ENCODE measurements at regions not wholly inside any gene's neighbourhood (a gene's known extent, or its start where the extent isn't known, plus 50 kb on each side); places are given as distances from the start of the nearest gene placed in this dataset.

- no peaks in the 10 kb centered on the region for H3K27me3 ChIP-seq (replicated peaks; ENCODE audit: insufficient read depth, low read length)
- no peak overlapping the region for H2AFZ ChIP-seq (ENCODE audit: low read length)
- H3K9me2 ChIP-seq (replicated peaks; ENCODE audit: insufficient read depth, low read length) = no peaks in the 10 kb centered on the region
- H3K4me3 ChIP-seq (ENCODE audit: low read length) = no peak overlapping the region
- H4K20me1 ChIP-seq (ENCODE audit: insufficient read depth, low read length) = no peaks in the 10 kb centered on the region
- H3F3A ChIP-seq (ENCODE audit: insufficient read depth, low read length) = no peaks in the 10 kb centered on the region
- no peak for DNase-seq
- H3K36me3 ChIP-seq (replicated peaks; ENCODE audit: insufficient read depth, low read length) = no peaks in the 10 kb centered on the region
- H3K9me3 ChIP-seq (replicated peaks; ENCODE audit: insufficient read depth, low read length) = no peaks in the 10 kb centered on the region
- no peak overlapping the region for H3K4me2 ChIP-seq (ENCODE audit: low read depth, low read length)
- no peak overlapping the region for H3K27ac ChIP-seq (ENCODE audit: low read length)
- no peak overlapping the region for H3K9ac ChIP-seq (ENCODE audit: low read length)
- H3K79me2 ChIP-seq (ENCODE audit: low read length) = no peaks in the 10 kb centered on the region
- no peak for TF ChIP-seq EZH2 (optimal IDR thresholded peaks at IDR 0.05; ENCODE audit: low read depth, low read length)
- TF ChIP-seq EZH2phosphoT487 (IDR thresholded peaks at IDR 0.05; ENCODE audit: low read length) = no peak
- no peak for TF ChIP-seq CTCF (IDR thresholded peaks at IDR 0.05; ENCODE audit: low read length)
- no peaks in the 10 kb centered on the region for H3K4me1 ChIP-seq (ENCODE audit: low read length)
Measured at GRCh38 chr4:181138116-181138515, 1105.1 kb upstream of the TENM3 start.

- no peaks in the 10 kb centered on the region for H3K4me1 ChIP-seq (ENCODE audit: low read length)
- no peaks in the 10 kb centered on the region for H3K36me3 ChIP-seq (replicated peaks; ENCODE audit: insufficient read depth, low read length)
- no peak overlapping the region for H3K4me2 ChIP-seq (ENCODE audit: low read depth, low read length)
- DNase-seq = no peak
- no peak for TF ChIP-seq EZH2 (optimal IDR thresholded peaks at IDR 0.05; ENCODE audit: low read depth, low read length)
- TF ChIP-seq CTCF (IDR thresholded peaks at IDR 0.05; ENCODE audit: low read length) = no peak
- no peak for TF ChIP-seq EZH2phosphoT487 (IDR thresholded peaks at IDR 0.05; ENCODE audit: low read length)
- H3K9ac ChIP-seq (ENCODE audit: low read length) = no peak overlapping the region
- no peaks in the 10 kb centered on the region for H4K20me1 ChIP-seq (ENCODE audit: insufficient read depth, low read length)
- no peaks in the 10 kb centered on the region for H3K27me3 ChIP-seq (replicated peaks; ENCODE audit: insufficient read depth, low read length)
- H3F3A ChIP-seq (ENCODE audit: insufficient read depth, low read length) = no peaks in the 10 kb centered on the region
- no peak overlapping the region for H2AFZ ChIP-seq (ENCODE audit: low read length)
- H3K9me3 ChIP-seq (replicated peaks; ENCODE audit: insufficient read depth, low read length) = no peaks in the 10 kb centered on the region
- H3K4me3 ChIP-seq (ENCODE audit: low read length) = no peak overlapping the region
- H3K27ac ChIP-seq (ENCODE audit: low read length) = no peak overlapping the region
- no peaks in the 10 kb centered on the region for H3K9me2 ChIP-seq (replicated peaks; ENCODE audit: insufficient read depth, low read length)
- no peaks in the 10 kb centered on the region for H3K79me2 ChIP-seq (ENCODE audit: low read length)
Measured at GRCh38 chr4:181140037-181140603, 1103.1 kb upstream of the TENM3 start.

DNA sequence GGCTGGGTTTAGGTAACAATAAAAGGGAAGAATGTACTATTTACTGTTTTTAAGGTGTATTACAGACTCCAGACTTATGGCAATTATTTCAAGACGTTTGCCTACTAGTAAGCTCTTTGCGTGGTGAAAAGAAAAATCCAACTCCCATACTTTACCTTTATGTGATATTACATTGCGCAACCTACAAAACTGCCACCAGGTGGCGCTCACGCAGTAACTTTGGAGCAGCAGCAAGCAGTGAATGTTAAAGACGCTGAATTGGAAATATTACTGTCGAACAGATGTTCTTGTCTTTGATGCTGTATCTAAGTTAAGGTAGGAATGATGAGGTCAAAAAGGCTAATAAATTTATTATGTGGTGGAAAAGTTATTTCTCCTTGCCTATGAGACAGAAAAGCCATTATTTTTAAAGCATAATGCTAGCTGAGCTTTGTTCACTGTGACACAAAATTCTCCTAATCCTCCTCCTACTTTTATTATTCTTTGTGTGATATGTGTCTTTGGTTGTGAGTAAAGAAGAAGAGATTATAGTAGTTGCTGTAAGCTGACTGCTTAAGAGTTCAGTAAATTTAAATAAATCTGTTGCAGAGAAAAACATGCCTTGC lies 1099.8 kb upstream of the TENM3 start:
- Histone ChIP-seq H3K4me2 (ENCODE audit: low read depth, low read length) (no peak overlapping the region), H4K20me1 (ENCODE audit: insufficient read depth, low read length) (no peaks in the 10 kb centered on the region), H3K27ac (ENCODE audit: low read length) (no peak overlapping the region), H3K4me3 (ENCODE audit: low read length) (no peak overlapping the region), H2AFZ (ENCODE audit: low read length) (no peak overlapping the region), H3K4me1 (ENCODE audit: low read length) (no peaks in the 10 kb centered on the region), H3F3A (ENCODE audit: insufficient read depth, low read length) (no peaks in the 10 kb centered on the region), H3K9me3 (replicated peaks; ENCODE audit: insufficient read depth, low read length) (no peaks in the 10 kb centered on the region), H3K36me3 (replicated peaks; ENCODE audit: insufficient read depth, low read length) (no peaks in the 10 kb centered on the region), H3K9me2 (replicated peaks; ENCODE audit: insufficient read depth, low read length) (no peaks in the 10 kb centered on the region), H3K9ac (ENCODE audit: low read length) (no peak overlapping the region), H3K79me2 (ENCODE audit: low read length) (no peaks in the 10 kb centered on the region), H3K27me3 (replicated peaks; ENCODE audit: insufficient read depth, low read length) (no peaks in the 10 kb centered on the region)
- peak; percentile 74 for DNase-seq
- TF ChIP-seq CTCF (IDR thresholded peaks at IDR 0.05; ENCODE audit: low read length) (peak; percentile 92), EZH2 (optimal IDR thresholded peaks at IDR 0.05; ENCODE audit: low read depth, low read length) (no peak)

Data from MM.1S (cell line).